T47D (cell line): ENCODE measurements at regions not wholly inside any gene's neighbourhood (a gene's known extent, or its start where the extent isn't known, plus 50 kb on each side); places are given as distances from the start of the nearest gene placed in this dataset.

Source experiments
- DNase-seq, 2 experiments: peaks; one replicate each; pipeline versions ENCODE4 v3.0.0 to v3.0.0-alpha.2; 2011 to 2012; ENCODE audit warnings: low read depth in 1 of 2, low spot score in 1 of 2
- JUND ChIP-seq: IDR thresholded peaks from 2 replicates; pipeline ENCODE4 v1.6.1; 2012; ENCODE audit warnings: low read depth
- in situ Hi-C: cut with HindIII; loops from 2 replicates; pipeline ENCODE4 v1.10.0; 2016; ENCODE audit warnings: low sequenced_read_pairs, low pct_unique_long_range_greater_than_20kb

DNA sequence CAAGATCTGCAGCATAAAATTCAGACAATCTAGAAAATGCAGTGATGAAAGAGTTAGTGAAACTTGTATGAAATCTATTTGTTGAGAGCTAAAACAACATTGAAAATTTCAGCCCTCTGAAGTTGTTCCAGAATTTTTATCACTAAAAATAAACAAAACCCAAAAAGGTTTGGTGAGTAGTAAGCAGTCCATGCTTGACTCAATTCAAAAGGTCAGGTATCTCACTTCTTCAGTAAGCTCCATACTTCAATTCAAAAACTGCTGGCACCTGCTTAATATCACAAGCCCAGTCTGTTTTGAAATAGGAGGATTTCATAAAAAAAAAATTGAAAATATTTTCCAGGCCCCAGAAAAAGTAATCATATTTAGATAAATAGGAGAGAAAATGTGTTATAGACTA lies 894.4 kb downstream of the SLITRK5 start:
- in situ Hi-C loops, result no loop called here
- no peak for DNase-seq
- TF ChIP-seq JUND, result no peak

GRCh38 chr13:88585861-88586260 lies 914.7 kb downstream of the SLITRK5 start:
- no peak for DNase-seq
- in situ Hi-C loops, result no loop called here
- no peak for TF ChIP-seq JUND

- TF ChIP-seq JUND, result no peak
- no peak for DNase-seq
- in situ Hi-C loops, result no loop called here
Observed at GRCh38 chr13:88586263-88586662, 915.1 kb downstream of the SLITRK5 start.

- no peak for TF ChIP-seq JUND
- in situ Hi-C loops, result no loop called here
- no peak for DNase-seq
Observed at GRCh38 chr13:88590574-88590973, 919.4 kb downstream of the SLITRK5 start.

GRCh38 chr13:88592105-88592504 lies 920.9 kb downstream of the SLITRK5 start:
- in situ Hi-C loops, result no loop called here

DNA sequence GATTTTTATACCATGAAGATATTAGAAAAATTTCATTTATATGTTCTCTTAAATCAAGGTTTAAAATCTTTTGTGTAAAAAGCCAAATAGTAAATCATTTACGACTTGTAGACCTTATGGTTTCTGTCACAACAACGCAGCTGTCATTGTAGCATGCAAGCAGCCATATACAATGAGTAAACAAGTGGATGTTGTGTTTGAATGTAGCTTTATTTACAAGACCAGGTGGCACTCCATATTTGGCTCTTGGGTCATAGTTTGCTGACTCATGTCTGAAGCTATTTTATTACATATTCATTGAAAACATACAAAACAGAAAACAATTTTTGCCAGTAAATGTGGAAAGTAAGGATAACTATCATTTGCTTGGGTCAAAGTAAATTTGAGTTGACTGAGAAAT lies 930.8 kb downstream of the SLITRK5 start:
- no peak for TF ChIP-seq JUND
- in situ Hi-C loops, result no loop called here
- DNase-seq, result no peak

More at GRCh38 chr13:88592105-88592504, 920.9 kb downstream of the SLITRK5 start:
- TF ChIP-seq JUND, result no peak
- no peak for DNase-seq

- in situ Hi-C loops, result no loop called here
- DNase-seq, result no peak
- no peak for TF ChIP-seq JUND
Observed at GRCh38 chr13:88602786-88603777, 931.9 kb downstream of the SLITRK5 start.

- in situ Hi-C loops, result no loop called here
- TF ChIP-seq JUND, result no peak
- DNase-seq, result no peak
Observed at GRCh38 chr13:88617176-88617575, 946.0 kb downstream of the SLITRK5 start.

- DNase-seq, result no peak
- in situ Hi-C loops, result no loop called here
Observed at GRCh38 chr13:88622362-88622973, 951.3 kb downstream of the SLITRK5 start.

GRCh38 chr13:88623150-88623549 lies 952.0 kb downstream of the SLITRK5 start:
- DNase-seq, result no peak
- TF ChIP-seq JUND, result no peak
- in situ Hi-C loops, result no loop called here

More at GRCh38 chr13:88622362-88622973, 951.3 kb downstream of the SLITRK5 start:
- no peak for TF ChIP-seq JUND

DNA sequence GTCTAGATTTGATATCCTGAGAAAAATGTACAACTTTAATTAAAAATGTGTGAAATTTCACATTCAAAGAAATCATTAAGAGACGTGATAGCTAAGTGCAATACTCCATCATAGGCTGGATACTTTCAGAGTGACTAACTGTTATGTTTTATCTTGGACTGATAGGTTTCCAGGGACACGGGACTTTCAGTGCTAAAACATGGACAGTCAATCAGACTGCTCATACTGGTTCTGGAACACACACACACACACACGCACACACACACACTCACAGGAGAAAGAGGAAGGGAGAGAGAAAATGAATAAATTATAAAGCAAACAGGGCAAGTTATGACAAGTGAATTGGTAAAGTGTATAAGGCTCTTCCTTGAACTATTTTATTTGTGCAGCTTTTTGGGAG lies 955.9 kb downstream of the SLITRK5 start:
- TF ChIP-seq JUND, result no peak
- in situ Hi-C loops, result no loop called here
- no peak for DNase-seq

DNA sequence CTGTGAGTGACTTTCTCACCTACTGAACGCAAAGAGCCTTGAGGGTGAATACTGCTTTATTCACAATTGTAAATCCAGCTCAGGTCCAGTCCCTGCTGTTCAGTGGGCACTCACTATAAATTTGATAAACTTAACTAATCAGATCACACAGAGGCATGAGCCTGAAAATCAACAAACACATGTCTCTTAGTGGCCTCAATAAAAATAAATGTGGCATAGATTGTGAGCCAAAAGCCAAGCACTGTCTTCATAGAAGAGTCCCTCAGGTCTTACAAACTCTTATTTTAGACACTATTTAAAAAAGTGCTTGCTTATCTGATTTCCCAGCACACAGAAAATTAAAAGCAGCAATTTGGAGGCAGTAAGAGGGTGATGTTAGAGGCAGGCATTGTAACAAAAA lies 957.7 kb downstream of the SLITRK5 start:
- no peak for TF ChIP-seq JUND
- in situ Hi-C loops, result no loop called here
- no peak for DNase-seq

DNA sequence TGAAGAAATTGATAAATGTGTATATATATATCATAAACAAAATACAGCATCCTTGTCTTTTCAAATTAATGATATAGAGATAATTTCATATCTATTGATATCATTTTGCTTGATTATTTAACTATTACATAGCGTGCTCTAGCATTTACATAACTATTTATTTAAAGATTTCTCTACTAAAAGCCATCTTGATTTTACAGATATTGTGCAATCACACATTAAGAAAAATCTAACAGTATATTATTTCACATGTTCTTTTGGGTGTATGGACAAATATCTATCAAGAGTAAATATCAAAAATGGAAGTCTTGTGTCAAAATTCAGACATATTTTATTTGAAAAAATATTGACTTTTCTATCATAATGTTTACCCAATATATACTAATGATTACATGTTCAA lies 966.8 kb downstream of the SLITRK5 start:
- no peak for DNase-seq
- in situ Hi-C loops, result no loop called here
- no peak for TF ChIP-seq JUND
